HG02571 (cell line): ENCODE measurements at regions not wholly inside any gene's neighbourhood (a gene's known extent, or its start where the extent isn't known, plus 50 kb on each side); places are given as distances from the start of the nearest gene placed in this dataset.
A peak's percentile ranks its signal among the peaks of the same experiment; 100 is the strongest.

Experiments
- ATAC-seq: cut with Tn5 transposase; IDR thresholded peaks from one replicate; pipeline ENCODE4 v1.9.1; 2021; ENCODE audit warnings: mild to moderate bottlenecking, moderate library complexity; ENCODE audit not compliant: unreplicated experiment

GRCh38 chr5:74956278-74956677, 90.1 kb upstream of the FAM169A start:
- ATAC-seq = no peak

GRCh38 chr5:74954919-74955318, 88.7 kb upstream of the FAM169A start:
- no peak for ATAC-seq

GRCh38 chr5:74953937-74954720, 87.9 kb upstream of the FAM169A start:
- ATAC-seq = peak; percentile 66

GRCh38 chr5:74953554-74953936, 87.4 kb upstream of the FAM169A start:
- ATAC-seq = no peak

- ATAC-seq = no peak
These were observed 86.2 kb upstream of the FAM169A start for GRCh38 chr5:74952406-74952805.

- no peak for ATAC-seq
These were observed 85.7 kb upstream of the FAM169A start for GRCh38 chr5:74951865-74952264.

GRCh38 chr5:74950836-74951515, 84.8 kb upstream of the FAM169A start:
- no peak for ATAC-seq

GRCh38 chr5:74949976-74950375, 83.8 kb upstream of the FAM169A start:
- ATAC-seq = no peak

- no peak for ATAC-seq
These were observed 81.9 kb upstream of the FAM169A start for GRCh38 chr5:74948031-74948546.

GRCh38 chr5:74946471-74946870, 80.3 kb upstream of the FAM169A start:
- no peak for ATAC-seq

- ATAC-seq = peak; percentile 77
These were observed 79.5 kb upstream of the FAM169A start for GRCh38 chr5:74945561-74946165.

GRCh38 chr5:74943905-74944304, 77.7 kb upstream of the FAM169A start:
- no peak for ATAC-seq

GRCh38 chr5:74942622-74943286, 76.6 kb upstream of the FAM169A start:
- ATAC-seq = no peak

- ATAC-seq = no peak
These were observed 74.7 kb upstream of the FAM169A start for GRCh38 chr5:74940782-74941353.

GRCh38 chr5:74938250-74938933, 72.2 kb upstream of the FAM169A start:
- no peak for ATAC-seq

GRCh38 chr5:74935752-74936091, 69.5 kb upstream of the FAM169A start:
- no peak for ATAC-seq

GRCh38 chr5:74934949-74935751, 69.0 kb upstream of the FAM169A start:
- no peak for ATAC-seq

GRCh38 chr5:74927336-74927735, 61.1 kb upstream of the FAM169A start:
- no peak for ATAC-seq

GRCh38 chr5:74919487-74919886, 53.3 kb upstream of the FAM169A start:
- ATAC-seq = no peak

GRCh38 chr5:74919041-74919440, 52.9 kb upstream of the FAM169A start:
- ATAC-seq = no peak
